ENCODE measurements at regions not wholly inside any gene's neighbourhood (a gene's known extent, or its start where the extent isn't known, plus 50 kb on each side); places are given as distances from the start of the nearest gene placed in this dataset.

DNA sequence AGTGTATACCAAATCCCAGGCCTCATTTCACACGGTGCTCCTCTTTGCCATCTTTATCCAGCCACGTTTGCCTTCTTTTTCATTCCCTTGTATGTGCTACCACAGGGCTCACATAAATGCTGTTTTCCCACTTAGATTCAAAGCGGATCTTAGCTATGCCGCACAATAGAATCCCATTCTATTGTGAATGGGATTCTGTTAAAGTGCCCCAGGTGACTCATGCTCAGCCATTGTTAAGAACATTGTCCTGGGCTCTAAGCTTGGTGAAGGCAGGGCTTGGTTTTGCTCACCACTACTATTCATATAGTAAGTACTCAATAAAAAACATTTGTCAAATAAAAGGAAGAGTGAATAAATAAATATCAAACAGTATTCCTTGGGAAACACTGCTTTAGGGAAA is 72.3 kb upstream of the PHYHIPL start:
- H3K36me3 ChIP-seq = no peaks in the 10 kb centered on the region
- DNase-seq = no peak
- H3K27ac ChIP-seq = no peak overlapping the region
- TF ChIP-seq, protein P1, sequence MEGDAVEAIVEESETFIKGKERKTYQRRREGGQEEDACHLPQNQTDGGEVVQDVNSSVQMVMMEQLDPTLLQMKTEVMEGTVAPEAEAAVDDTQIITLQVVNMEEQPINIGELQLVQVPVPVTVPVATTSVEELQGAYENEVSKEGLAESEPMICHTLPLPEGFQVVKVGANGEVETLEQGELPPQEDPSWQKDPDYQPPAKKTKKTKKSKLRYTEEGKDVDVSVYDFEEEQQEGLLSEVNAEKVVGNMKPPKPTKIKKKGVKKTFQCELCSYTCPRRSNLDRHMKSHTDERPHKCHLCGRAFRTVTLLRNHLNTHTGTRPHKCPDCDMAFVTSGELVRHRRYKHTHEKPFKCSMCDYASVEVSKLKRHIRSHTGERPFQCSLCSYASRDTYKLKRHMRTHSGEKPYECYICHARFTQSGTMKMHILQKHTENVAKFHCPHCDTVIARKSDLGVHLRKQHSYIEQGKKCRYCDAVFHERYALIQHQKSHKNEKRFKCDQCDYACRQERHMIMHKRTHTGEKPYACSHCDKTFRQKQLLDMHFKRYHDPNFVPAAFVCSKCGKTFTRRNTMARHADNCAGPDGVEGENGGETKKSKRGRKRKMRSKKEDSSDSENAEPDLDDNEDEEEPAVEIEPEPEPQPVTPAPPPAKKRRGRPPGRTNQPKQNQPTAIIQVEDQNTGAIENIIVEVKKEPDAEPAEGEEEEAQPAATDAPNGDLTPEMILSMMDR (IDR thresholded peaks at IDR 0.05) = no peak
- no peaks in the 10 kb centered on the region for H3K9me3 ChIP-seq
- intact Hi-C loops (cut with DNase I; ENCODE audit: low total_unique reads) = no loop called here
- no peak overlapping the region for H3K4me3 ChIP-seq
- peaks cover 0 to 5% (median 0%) of the 10 kb centered on the region in 4 donors for H3K4me1 ChIP-seq
- H3K27me3 ChIP-seq = no peaks in the 10 kb centered on the region

DNA sequence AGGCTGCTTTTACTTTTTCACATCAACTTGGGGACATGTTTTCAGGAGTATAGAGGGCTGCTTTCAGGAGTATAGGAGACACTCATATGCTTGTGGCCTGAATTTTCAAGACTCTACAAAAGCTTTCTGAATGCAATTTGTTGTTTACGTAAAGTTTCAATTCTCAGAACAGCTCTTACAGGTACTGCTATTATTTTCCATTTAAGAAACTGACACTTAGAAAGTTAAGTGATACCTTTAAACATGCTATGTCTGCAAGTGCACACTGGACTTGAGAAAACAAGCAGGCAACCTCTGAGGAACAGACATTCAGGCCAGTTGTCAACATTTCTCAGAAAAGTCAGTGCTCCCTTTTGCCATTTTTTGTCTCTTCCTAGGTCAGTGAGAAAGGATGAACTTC is 70.0 kb upstream of the PHYHIPL start:
- intact Hi-C loops (cut with DNase I; ENCODE audit: low total_unique reads) = no loop called here
- H3K4me3 ChIP-seq = no peak overlapping the region
- no peak overlapping the region for H3K27ac ChIP-seq
- TF ChIP-seq, protein P1 (IDR thresholded peaks at IDR 0.05) = no peak
- H3K4me1 ChIP-seq = no peaks in the 10 kb centered on the region
- H3K27me3 ChIP-seq = no peaks in the 10 kb centered on the region
- no peak for DNase-seq
- H3K9me3 ChIP-seq = no peaks in the 10 kb centered on the region
- H3K36me3 ChIP-seq = no peaks in the 10 kb centered on the region

DNA sequence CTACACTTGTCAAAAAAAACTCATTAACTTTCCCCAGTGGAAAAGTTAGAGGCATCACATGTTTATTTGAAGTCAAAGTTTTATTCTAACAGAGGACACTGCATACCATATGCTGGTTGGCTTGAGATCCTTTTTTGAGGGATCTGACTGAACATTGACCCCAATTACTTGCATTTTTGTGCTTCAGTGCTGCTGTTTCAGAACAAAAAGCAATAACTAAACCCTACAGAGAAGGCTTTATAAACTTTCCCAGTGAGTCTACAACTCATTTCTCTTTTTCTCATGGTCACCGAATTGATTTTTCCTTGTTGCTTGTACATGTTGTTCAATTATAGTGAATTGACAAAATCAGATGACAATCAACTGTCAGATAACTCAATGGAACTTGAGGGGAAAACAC is 69.3 kb upstream of the PHYHIPL start:
- Histone ChIP-seq H3K9me3 (no peaks in the 10 kb centered on the region), H3K4me3 (no peak overlapping the region), H3K36me3 (no peaks in the 10 kb centered on the region), H3K4me1 (no peaks in the 10 kb centered on the region), H3K27me3 (no peaks in the 10 kb centered on the region), H3K27ac (no peak overlapping the region)
- TF ChIP-seq, protein P1 (IDR thresholded peaks at IDR 0.05) = no peak
- intact Hi-C loops (cut with DNase I; ENCODE audit: low total_unique reads) = no loop called here
- no peak for DNase-seq

DNA sequence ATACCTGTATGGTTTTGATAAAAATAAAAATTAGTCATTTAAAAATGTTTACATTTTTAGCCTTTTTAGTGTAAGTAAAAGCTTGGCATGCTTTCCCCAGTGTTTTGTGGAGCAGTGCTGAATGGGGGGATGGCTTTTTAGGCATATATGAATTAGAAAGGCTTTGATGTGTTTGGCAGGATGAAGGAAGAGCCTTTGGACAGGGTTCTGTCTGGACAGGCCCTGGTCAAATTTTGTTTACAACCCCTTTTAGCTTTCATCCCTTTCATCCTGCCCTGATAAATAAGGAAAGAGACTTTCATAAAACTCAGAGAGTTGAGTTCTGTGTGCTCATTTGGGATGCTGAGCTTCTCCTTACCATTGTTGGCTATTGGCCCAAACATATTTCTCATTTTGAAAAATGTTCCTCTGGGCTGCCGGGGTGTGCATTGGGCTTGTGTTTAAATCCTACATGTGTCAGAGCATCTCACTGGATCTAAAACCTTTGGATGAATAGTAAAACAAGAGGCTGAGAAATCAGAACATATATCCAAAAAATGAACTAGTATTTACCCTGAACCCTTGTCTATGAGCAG is 68.1 kb upstream of the PHYHIPL start:
- Histone ChIP-seq H3K36me3 (no peaks in the 10 kb centered on the region), H3K9me3 (no peaks in the 10 kb centered on the region), H3K27ac (no peak overlapping the region), H3K4me1 (no peaks in the 10 kb centered on the region), H3K4me3 (no peak overlapping the region), H3K27me3 (no peaks in the 10 kb centered on the region)
- no peak for DNase-seq
- intact Hi-C loops (cut with DNase I; ENCODE audit: low total_unique reads) = no loop called here
- TF ChIP-seq, protein P1 (IDR thresholded peaks at IDR 0.05) = no peak

DNA sequence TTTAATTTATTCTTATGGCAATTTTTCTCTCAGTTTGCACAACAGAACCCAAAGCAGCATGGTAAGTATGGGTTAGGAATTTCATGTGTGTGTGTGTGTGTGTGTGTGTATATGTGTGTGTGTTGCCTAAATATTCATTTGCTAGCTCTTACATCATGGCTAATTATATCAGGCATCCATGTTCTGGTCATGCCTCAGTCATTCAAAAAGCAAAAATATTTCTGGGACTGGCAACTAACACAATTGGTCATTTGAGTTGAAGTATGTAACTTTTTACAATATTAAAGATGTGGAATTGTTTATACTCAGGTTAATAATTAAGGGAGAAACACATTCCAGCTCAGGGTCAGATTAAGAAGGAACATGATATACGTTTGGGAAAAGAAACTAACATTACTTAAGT is 67.6 kb upstream of the PHYHIPL start:
- no peak for DNase-seq
- no peak overlapping the region for H3K4me3 ChIP-seq
- H3K9me3 ChIP-seq = no peaks in the 10 kb centered on the region
- intact Hi-C loops (cut with DNase I; ENCODE audit: low total_unique reads) = no loop called here
- TF ChIP-seq, protein P1 (IDR thresholded peaks at IDR 0.05) = no peak
- no peaks in the 10 kb centered on the region for H3K27me3 ChIP-seq
- H3K4me1 ChIP-seq = no peaks in the 10 kb centered on the region
- no peaks in the 10 kb centered on the region for H3K36me3 ChIP-seq
- H3K27ac ChIP-seq = no peak overlapping the region

DNA sequence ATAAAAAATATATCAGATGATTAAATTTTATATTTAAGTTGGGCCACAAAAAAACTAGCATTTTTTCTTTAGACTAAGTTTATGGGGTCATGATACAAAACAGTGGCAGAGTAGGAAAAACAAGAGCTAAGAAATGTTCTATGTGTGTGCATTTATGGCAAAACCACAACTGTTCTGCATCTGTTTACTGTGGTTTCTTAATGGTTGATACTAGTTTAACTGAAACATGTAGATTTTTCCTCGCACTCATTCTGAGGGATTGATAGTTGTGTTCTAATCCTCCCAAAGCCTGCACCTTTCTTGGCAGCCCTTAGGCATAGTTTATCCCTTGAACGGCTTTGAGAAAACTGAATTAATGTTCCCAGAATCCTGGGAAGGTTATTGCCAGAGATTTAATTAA is 66.6 kb upstream of the PHYHIPL start:
- H3K9me3 ChIP-seq = no peaks in the 10 kb centered on the region
- no peaks in the 10 kb centered on the region for H3K27me3 ChIP-seq
- no peak for DNase-seq
- intact Hi-C loops (cut with DNase I; ENCODE audit: low total_unique reads) = no loop called here
- TF ChIP-seq, protein P1 (IDR thresholded peaks at IDR 0.05) = no peak
- H3K4me1 ChIP-seq = no peaks in the 10 kb centered on the region
- H3K27ac ChIP-seq = no peak overlapping the region
- no peak overlapping the region for H3K4me3 ChIP-seq
- no peaks in the 10 kb centered on the region for H3K36me3 ChIP-seq

Data from tibial artery (tissue), 4 donors.